Activated B cell treated with CpG ODN at 0.5 μM for 24 hours (primary cell): ENCODE measurements at regions not wholly inside any gene's neighbourhood (a gene's known extent, or its start where the extent isn't known, plus 50 kb on each side); places are given as distances from the start of the nearest gene placed in this dataset.

Source experiments
- ATAC-seq: fragments of 200-7000 bp; cut with Tn5 transposase; one replicate; pipeline ENCODE4 v1.10.0; 2021; ENCODE audit warnings: low read depth, mild to moderate bottlenecking, moderate library complexity
- CTCF ChIA-PET: fragments of 350-600 bp; sonication (Branson Sonifier 250); formaldehyde crosslinking; loops from one replicate; lab custom pipeline; 2021; ENCODE audit warnings: antibody characterized with exemption; lab: Charles Lee
- POLR2A ChIA-PET: fragments of 350-600 bp; sonication (Branson Sonifier 250); formaldehyde crosslinking; loops from one replicate; lab custom pipeline; 2021; ENCODE audit warnings: antibody characterized with exemption; lab: Charles Lee
- DNase-seq: peaks from one replicate; pipeline ENCODE4 v3.0.0; 2022
- H3K27ac Mint-ChIP-seq: one replicate; pipeline ENCODE4 v1.8.0; 2020; ENCODE audit warnings: mixed read lengths
- H3K27me3 Mint-ChIP-seq: one replicate; pipeline ENCODE4 v1.8.0; 2021; ENCODE audit warnings: mixed read lengths
- H3K36me3 Mint-ChIP-seq: one replicate; pipeline ENCODE4 v1.8.0; 2021; ENCODE audit warnings: low read depth, mixed read lengths
- H3K4me1 Mint-ChIP-seq: one replicate; pipeline ENCODE4 v1.8.0; 2021; ENCODE audit warnings: mixed read lengths
- H3K4me3 Mint-ChIP-seq: one replicate; pipeline ENCODE4 v1.8.0; 2020; ENCODE audit warnings: mild to moderate bottlenecking, mixed read lengths
- H3K9me3 Mint-ChIP-seq: one replicate; pipeline ENCODE4 v1.8.0; 2020; ENCODE audit warnings: mixed read lengths
- CTCF ChIP-seq: fragments of 200-600 bp; IDR thresholded peaks from one replicate; pipeline ENCODE4 v1.8.0; 2022; ENCODE audit warnings: antibody characterized with exemption, mild to moderate bottlenecking
- intact Hi-C: fragments of 100-400 bp; cut with micrococcal nuclease; formaldehyde crosslinking; loops from one replicate; pipeline ENCODE4 v1.15.1; 2024

- TF ChIP-seq CTCF: no peak
- peaks cover 5% of the 10 kb centered on the region for H3K27me3 Mint-ChIP-seq
- intact Hi-C loops: no loop called here
- ChIA-PET CTCF (no interaction called here), POLR2A (no interaction called here)
- no peak overlapping the region for H3K27ac Mint-ChIP-seq
- H3K36me3 Mint-ChIP-seq: no peaks in the 10 kb centered on the region
- no peak for DNase-seq
- H3K4me1 Mint-ChIP-seq: no peaks in the 10 kb centered on the region
- no peak overlapping the region for H3K4me3 Mint-ChIP-seq
- H3K9me3 Mint-ChIP-seq: no peaks in the 10 kb centered on the region
- ATAC-seq: no peak
These were observed 314.1 kb upstream of the DIO3 start for GRCh38 chr14:101246894-101247841.

- ChIA-PET CTCF (no interaction called here), POLR2A (no interaction called here)
- Mint-ChIP-seq H3K4me1 (no peaks in the 10 kb centered on the region), H3K36me3 (no peaks in the 10 kb centered on the region), H3K27ac (no peak overlapping the region), H3K4me3 (no peak overlapping the region), H3K27me3 (peaks cover 5% of the 10 kb centered on the region), H3K9me3 (no peaks in the 10 kb centered on the region)
- intact Hi-C loops: no loop called here
- ATAC-seq (no peak), DNase-seq (no peak)
- no peak for TF ChIP-seq CTCF
These were observed 313.2 kb upstream of the DIO3 start for GRCh38 chr14:101247842-101248725.

GRCh38 chr14:101248840-101249675 lies 312.2 kb upstream of the DIO3 start:
- H3K27me3 Mint-ChIP-seq: peaks cover 5% of the 10 kb centered on the region
- DNase-seq: no peak
- no peaks in the 10 kb centered on the region for H3K4me1 Mint-ChIP-seq
- H3K27ac Mint-ChIP-seq: no peak overlapping the region
- H3K9me3 Mint-ChIP-seq: no peaks in the 10 kb centered on the region
- TF ChIP-seq CTCF: no peak
- POLR2A ChIA-PET: no interaction called here
- no peaks in the 10 kb centered on the region for H3K36me3 Mint-ChIP-seq
- intact Hi-C loops: no loop called here
- H3K4me3 Mint-ChIP-seq: no peak overlapping the region
- CTCF ChIA-PET: no interaction called here
- ATAC-seq: no peak

GRCh38 chr14:101249676-101250036 lies 311.6 kb upstream of the DIO3 start:
- Mint-ChIP-seq H3K4me3 (no peak overlapping the region), H3K27ac (no peak overlapping the region), H3K36me3 (no peaks in the 10 kb centered on the region), H3K27me3 (peaks cover 5% of the 10 kb centered on the region), H3K9me3 (no peaks in the 10 kb centered on the region), H3K4me1 (no peaks in the 10 kb centered on the region)
- POLR2A ChIA-PET: no interaction called here
- DNase-seq (no peak), ATAC-seq (no peak)
- CTCF ChIA-PET: no interaction called here
- intact Hi-C loops: no loop called here
- no peak for TF ChIP-seq CTCF
